ENCODE measurements at regions not wholly inside any gene's neighbourhood (a gene's known extent, or its start where the extent isn't known, plus 50 kb on each side); places are given as distances from the start of the nearest gene placed in this dataset.

GRCh38 chr15:69666921-69667811, 214.5 kb downstream of the RPLP1 start (continued):
- TF ChIP-seq TEAD4 (CRISPR knock-in tag; IDR thresholded peaks at IDR 0.05) = no peak
- TF ChIP-seq CREB1 (CRISPR knock-in tag; IDR thresholded peaks at IDR 0.05) = no peak
- no peak for TF ChIP-seq ESRRA (CRISPR knock-in tag; IDR thresholded peaks at IDR 0.05; ENCODE audit: borderline replicate concordance)
- no peak for TF ChIP-seq CDX4 (CRISPR knock-in tag; IDR thresholded peaks at IDR 0.05; ENCODE audit: borderline replicate concordance)
- TF ChIP-seq RORB (CRISPR knock-in tag; IDR thresholded peaks at IDR 0.05) = no peak
- no peak for TF ChIP-seq FOXP1 (CRISPR knock-in tag; IDR thresholded peaks at IDR 0.05; ENCODE audit: borderline replicate concordance)
- no peak for TF ChIP-seq ARID4B (CRISPR knock-in tag; IDR thresholded peaks at IDR 0.05; ENCODE audit: borderline replicate concordance)

GRCh38 chr15:69668039-69668705, 215.6 kb downstream of the RPLP1 start:
- H3K36me3 Mint-ChIP-seq = no peaks in the 10 kb centered on the region
- CTCF ChIA-PET = interaction anchor here (0.6 to 1.0 kb wide), 2 partner anchors 59 to 190 kb away, joined by 3 to 4 read pairs; no protein-coding TSS in a partner anchor
- no peak overlapping the region for H3K27ac Mint-ChIP-seq
- peaks cover 16% of the 10 kb centered on the region for H3K4me1 Mint-ChIP-seq
- no peak for DNase-seq (ENCODE audit: low spot score)
- POLR2A ChIA-PET = no interaction called here
- H3K9me3 Mint-ChIP-seq = no peaks in the 10 kb centered on the region
- no peak overlapping the region for H3K4me3 Mint-ChIP-seq
- ATAC-seq = no peak
- no peaks in the 10 kb centered on the region for H3K27me3 Mint-ChIP-seq (ENCODE audit: low read depth)
- no peak for TF ChIP-seq CREM (CRISPR knock-in tag; IDR thresholded peaks at IDR 0.05)
- TF ChIP-seq ZNF416 (CRISPR knock-in tag; IDR thresholded peaks at IDR 0.05) = no peak
- no peak for TF ChIP-seq ZNF281 (CRISPR knock-in tag; IDR thresholded peaks at IDR 0.05)
- TF ChIP-seq AFF4 (CRISPR knock-in tag; IDR thresholded peaks at IDR 0.05; ENCODE audit: borderline replicate concordance) = no peak
- no peak for TF ChIP-seq IRF1 (CRISPR knock-in tag; IDR thresholded peaks at IDR 0.05)
- TF ChIP-seq ATF1 (CRISPR knock-in tag; IDR thresholded peaks at IDR 0.05) = no peak
- TF ChIP-seq SMAD3 (CRISPR knock-in tag; IDR thresholded peaks at IDR 0.05; ENCODE audit: borderline replicate concordance) = no peak
- no peak for TF ChIP-seq ZNF121 (CRISPR knock-in tag; IDR thresholded peaks at IDR 0.05)
- TF ChIP-seq MAX (CRISPR knock-in tag; IDR thresholded peaks at IDR 0.05) = no peak
- no peak for TF ChIP-seq ZBTB43 (CRISPR knock-in tag; IDR thresholded peaks at IDR 0.05)
- no peak for TF ChIP-seq NFATC4 (CRISPR knock-in tag; IDR thresholded peaks at IDR 0.05)
- TF ChIP-seq PRRX2 (CRISPR knock-in tag; IDR thresholded peaks at IDR 0.05) = no peak
- TF ChIP-seq FOXP1 (CRISPR knock-in tag; IDR thresholded peaks at IDR 0.05; ENCODE audit: borderline replicate concordance) = no peak
- TF ChIP-seq ZNF423 (CRISPR knock-in tag; IDR thresholded peaks at IDR 0.05) = no peak
- TF ChIP-seq ZNF396 (CRISPR knock-in tag; IDR thresholded peaks at IDR 0.05; ENCODE audit: borderline replicate concordance) = no peak

All from WTC11 (cell line).